NCI-H2107 (cell line): ENCODE measurements at regions not wholly inside any gene's neighbourhood (a gene's known extent, or its start where the extent isn't known, plus 50 kb on each side); places are given as distances from the start of the nearest gene placed in this dataset.
"Not testable (repeated sequence)": the region's sequence is repeated elsewhere in the genome, so short reads cannot be mapped to it uniquely, and the experiment has no call there.

ENCODE experiments used
- DNase-seq: peaks from one replicate; lab custom pipeline; 2025; lab: John Stamatoyannopoulos, UW

DNA sequence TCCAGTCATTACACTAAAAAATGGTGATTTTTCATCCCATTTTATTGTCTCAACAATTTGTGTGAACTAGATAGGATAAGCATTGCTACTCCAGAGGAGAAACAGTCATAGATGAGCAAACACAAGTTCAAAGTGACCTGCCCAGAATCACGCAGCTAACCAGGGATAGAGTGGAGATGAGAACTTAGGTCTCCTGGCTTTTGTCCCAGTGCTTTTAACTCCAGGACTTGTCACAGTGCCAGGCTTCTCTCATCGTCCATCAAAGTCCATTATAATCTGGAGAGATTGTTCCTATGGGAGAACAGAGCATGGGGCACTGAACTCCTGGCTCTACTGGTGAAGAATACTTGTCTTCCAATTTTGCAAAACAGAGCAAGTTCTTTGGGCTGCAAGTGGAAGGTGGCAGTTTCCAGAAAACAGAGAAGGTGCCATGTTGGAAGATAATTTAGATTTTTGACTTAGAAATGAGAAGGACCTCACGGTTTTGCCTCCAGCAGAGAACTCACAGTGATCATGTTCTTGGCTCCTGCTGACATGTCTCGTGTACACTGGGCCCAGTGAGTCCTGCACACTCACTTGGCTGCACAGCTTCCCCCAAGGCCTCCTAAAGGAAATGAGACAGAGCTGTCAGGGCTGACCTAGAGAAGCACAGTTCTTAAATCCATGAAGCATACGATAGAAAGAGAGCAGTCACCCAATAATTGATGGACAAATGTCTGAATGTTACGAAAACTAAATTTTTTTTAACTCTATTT is 322.9 kb upstream of the NRP1 start:
- no peak for DNase-seq

- DNase-seq = no peak
These were observed 321.5 kb upstream of the NRP1 start for GRCh38 chr10:33655921-33656320.

GRCh38 chr10:33655165-33655815 is 320.8 kb upstream of the NRP1 start:
- DNase-seq = no peak

GRCh38 chr10:33653584-33654367 is 319.3 kb upstream of the NRP1 start:
- DNase-seq = no peak

DNA sequence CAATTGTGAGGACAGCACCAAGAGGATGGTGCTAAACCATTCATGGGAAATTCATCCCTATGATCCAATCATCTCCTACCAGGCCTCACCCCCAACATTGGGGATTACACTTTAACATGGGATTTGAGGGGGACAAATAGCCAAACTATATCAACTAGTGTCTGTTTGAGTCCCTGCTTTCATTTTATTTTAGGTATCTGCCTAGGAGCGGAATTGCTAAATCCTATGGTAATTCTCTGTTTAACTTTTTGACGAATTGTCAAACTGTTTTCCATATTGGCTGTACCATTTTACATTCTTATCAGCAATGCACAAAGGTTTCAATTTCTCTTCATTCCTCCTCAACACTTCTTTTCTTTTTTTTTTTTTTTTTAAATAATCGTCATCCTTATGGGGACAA is 318.4 kb upstream of the NRP1 start:
- no peak for DNase-seq

- not testable (repeated sequence) for DNase-seq
These were observed 315.7 kb upstream of the NRP1 start for GRCh38 chr10:33650131-33650530.

GRCh38 chr10:33643042-33643441 is 308.6 kb upstream of the NRP1 start:
- DNase-seq = no peak

DNA sequence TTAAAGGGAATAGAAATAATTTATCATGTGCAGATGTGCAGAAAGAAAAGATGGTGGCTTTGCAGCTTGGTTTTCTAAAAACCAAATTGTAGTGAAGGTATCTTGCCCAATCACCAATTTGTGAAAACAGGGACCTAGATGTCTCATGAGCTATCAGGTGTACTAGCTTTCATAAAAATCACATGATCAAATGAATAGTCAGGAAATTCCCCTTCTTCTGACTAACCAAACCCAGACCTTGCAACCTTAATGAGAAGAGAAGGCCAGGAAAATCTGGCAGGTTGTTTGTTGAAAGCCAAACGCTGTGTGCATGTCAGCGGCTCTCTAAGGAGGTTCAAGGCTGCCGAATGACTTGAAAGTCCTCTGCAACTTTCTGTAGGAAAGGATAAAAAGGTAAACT is 304.4 kb upstream of the NRP1 start:
- DNase-seq = no peak

DNA sequence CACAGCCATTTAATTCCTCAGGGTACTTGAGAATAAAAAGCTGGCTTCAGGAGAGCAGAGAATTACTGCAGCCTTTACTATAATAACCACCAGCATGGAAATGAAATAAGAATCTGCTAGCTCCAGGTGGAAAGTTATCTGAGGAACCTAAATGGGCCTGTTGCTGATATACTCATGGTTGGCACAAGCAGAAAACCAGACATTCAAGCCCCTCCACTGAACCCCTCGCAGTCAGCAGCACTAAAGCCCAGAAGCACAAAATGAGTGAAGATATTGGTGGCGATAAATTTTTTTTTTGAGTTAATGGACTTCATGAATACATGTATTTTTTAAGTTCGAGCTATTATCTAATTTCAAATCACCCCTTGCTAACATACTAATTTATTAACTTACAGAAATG is 303.9 kb upstream of the NRP1 start:
- no peak for DNase-seq

GRCh38 chr10:33635967-33636515 is 301.6 kb upstream of the NRP1 start:
- no peak for DNase-seq

DNA sequence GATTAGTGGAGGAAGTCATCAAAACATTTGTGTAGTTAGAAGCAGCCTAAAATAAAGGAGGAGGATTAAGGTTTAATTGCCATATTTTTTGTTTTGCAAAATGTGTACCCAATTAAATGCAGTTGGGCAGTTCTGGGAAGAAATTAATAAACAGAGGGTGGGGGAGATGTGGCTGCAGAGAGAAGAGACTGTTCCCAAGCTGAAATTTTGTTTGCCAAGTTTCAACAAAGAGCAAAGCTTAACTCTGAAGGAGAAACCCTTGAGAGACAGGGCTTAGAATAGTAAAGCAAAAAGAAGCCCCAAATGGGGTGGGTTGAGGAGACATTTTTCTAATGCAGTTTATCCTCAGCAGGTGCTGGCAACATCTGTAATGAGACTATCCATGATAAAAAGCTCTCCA is 298.0 kb upstream of the NRP1 start:
- no peak for DNase-seq

GRCh38 chr10:33631991-33632390 is 297.5 kb upstream of the NRP1 start:
- DNase-seq = no peak

DNA sequence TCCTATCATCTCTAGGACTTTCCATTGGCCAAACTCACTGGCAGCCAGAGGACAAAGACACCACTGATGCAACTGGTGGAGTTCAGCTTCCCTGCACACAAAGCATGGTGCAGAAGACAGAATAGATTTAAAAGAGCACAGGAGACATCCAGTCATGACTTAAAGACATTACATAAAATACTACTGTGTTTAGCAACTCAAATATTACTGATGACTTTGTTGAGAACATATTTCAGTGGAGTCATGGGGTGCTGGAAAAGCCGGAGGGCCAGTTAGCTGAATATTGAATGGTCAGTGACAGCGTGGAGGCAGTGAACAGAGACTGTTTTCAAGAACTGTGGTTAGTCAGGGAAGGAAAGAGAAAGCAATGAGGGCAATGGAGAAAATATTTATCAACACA is 296.3 kb upstream of the NRP1 start:
- DNase-seq = no peak

- no peak for DNase-seq
These were observed 293.1 kb upstream of the NRP1 start for GRCh38 chr10:33627611-33628010.

DNA sequence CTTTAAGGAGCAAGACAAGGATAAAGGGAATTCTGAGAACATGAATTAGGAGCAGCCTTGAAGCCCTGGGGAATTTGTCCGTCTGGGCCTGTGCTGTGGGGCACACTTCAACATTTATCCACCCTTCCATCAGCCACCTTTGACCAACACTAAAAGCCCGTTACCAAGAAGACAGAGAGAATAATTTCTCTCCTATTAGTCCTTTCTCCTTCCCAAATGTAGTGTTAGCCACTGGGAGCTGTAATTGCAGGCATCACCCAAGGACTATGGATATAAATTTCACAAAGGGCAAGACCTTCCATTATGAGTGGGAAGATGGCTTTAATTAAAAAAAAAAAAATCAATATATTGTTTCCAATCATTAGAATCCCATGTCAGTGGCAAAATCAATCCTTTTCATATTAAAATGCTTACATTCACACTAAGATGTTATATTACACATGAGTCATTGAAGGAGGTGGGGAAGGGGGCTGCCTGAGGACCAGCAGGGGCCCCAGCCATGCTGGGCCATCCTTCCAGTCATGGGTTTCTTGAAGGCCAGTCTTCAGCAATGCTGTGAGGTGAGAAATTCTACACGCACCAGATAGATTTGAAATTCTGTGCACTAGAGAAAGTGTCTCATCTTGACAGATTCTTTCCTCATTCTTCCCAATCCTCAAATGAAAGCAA is 292.5 kb upstream of the NRP1 start:
- no peak for DNase-seq

DNA sequence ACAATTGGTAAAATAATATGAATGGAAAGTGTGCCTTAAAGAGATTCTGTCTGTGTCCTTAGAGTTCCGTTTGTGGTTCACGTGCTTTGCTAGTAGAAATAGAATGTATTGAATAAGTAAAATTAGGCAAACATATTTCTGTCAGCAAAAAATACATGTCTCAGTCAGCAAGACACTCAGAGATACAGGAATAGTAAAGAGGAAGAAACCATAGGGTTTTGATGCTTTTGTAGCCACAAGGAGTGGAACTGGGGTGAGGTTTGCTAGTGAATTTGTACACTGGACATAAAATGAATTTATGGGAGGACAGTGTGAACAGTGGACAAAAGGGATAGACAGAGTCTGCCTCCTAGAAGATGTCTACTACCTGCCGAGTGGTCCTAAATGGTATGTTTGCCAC is 289.2 kb upstream of the NRP1 start:
- no peak for DNase-seq

DNA sequence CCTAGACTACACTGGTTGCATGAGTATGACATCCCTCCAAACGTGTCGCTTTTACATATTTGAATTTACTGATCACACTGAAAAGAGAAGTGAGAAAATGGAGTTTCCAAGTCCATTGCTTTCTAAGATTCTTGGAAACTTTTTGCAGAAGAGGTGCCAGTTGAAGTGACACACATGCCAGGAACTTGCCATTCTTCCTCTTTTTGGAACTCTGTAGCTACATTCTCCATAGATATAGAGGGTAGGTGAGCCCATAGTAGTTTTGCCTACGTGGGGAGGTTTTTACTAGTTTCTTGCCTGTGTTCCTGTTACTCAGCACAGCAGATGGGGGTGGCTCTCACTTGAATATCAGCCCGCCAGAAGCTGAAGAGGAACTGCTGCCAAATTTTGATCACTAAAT is 286.6 kb upstream of the NRP1 start:
- no peak for DNase-seq

GRCh38 chr10:33618196-33618595 is 283.7 kb upstream of the NRP1 start:
- no peak for DNase-seq

DNA sequence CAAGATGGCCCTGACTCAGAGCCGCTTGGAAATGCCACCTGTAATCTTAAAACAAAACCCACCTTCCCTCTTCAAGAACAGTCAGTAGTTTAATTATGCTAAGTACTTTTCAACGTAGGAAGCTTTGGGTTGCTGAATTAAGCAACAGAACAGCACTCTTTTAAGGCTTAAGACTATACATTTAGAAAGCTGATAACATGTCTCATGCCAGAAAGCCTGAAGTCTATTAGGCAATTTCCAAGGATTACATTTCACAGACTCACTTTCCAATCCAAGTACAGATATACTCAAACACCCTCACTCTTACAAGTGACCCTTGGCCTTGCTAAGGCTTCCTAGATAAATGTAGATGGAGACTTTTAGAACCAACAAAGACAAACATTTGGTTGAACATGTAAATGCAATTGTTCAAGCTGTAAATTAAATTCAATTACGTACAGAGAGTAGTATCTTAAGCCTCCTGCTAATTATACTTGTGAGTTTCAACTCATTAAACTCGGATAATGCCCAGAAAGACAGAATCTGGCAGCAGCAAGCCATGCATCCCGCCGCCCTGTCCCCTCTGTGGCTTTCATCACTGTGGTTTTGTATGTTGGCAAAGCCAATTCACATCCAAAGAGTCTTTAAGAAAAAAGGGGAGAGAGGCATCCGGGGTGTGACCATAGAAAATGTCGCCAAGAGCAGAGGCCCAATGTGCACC is 283.1 kb upstream of the NRP1 start:
- DNase-seq = no peak

DNA sequence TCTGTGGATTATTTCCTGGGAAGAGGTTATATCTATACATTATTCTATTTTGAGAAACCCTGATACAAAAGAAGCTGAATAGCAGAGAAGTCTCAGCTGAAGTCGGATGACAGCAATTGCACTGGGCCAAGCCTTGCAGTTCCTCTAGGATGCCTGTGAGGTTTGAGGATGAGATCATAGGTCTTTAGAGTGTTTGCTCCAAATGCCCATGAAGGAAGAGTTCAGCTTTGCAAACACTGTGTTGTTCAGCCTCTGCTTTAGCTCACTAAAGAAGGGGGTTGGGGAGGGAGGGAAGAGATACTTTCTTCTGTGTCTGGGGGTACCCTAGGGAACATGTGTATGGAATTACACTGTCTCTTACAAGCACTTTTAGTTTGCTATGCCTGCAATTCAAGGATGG is 282.5 kb upstream of the NRP1 start:
- DNase-seq = no peak

- no peak for DNase-seq
These were observed 278.1 kb upstream of the NRP1 start for GRCh38 chr10:33612551-33612950.

DNA sequence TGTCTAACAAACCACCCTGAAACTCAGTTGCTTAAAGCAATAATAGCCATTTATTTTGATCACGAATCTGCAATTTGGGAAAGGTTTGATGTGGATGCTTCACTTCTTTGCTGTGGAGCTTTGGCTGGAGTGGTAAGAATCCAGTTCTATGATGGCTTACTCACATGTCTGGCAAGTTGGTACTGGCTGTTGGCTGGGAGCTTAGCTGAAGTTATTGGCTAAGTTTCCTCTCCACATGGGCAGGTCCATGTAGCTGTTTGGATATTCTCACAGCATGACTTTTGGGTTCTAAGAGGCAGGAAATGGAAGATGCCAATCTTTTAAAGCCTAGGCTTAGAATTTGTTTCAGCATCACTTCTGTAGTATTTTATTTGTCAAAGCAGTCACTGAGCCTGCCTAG is 277.6 kb upstream of the NRP1 start:
- no peak for DNase-seq
